Thoracic aorta (tissue), 2 donors: ENCODE measurements at regions not wholly inside any gene's neighbourhood (a gene's known extent, or its start where the extent isn't known, plus 50 kb on each side); places are given as distances from the start of the nearest gene placed in this dataset.

Experiments used
- ATAC-seq: fragments of 150-250 bp; one replicate; pipeline ENCODE4 v1.8.0; 2017; ENCODE audit warnings: low read depth; ENCODE audit not compliant: insufficient number of reproducible peaks, low FRiP score
- DNase-seq: peaks from one replicate; pipeline ENCODE4 v3.0.0-alpha.2; 2020; ENCODE audit warnings: low spot score
- H3K27ac ChIP-seq, 2 donors: fragments of 200-600 bp; sonication (generic); 1 replicate in 1 of 2; 2 replicates in 1 of 2; pipeline ENCODE4 v1.5.1; 2016; ENCODE audit warnings: mild to moderate bottlenecking in 2 of 2, moderate library complexity in 2 of 2
- H3K27me3 ChIP-seq: fragments of 200-600 bp; sonication (generic); replicated peaks from 2 replicates; pipeline ENCODE4 v1.6.0; 2016; ENCODE audit warnings: mild to moderate bottlenecking; ENCODE audit not compliant: insufficient read depth
- H3K36me3 ChIP-seq: fragments of 200-600 bp; sonication (generic); one replicate; pipeline ENCODE4 v1.5.1; 2016
- H3K4me1 ChIP-seq, 2 donors: fragments of 200-600 bp; sonication (generic); 1 replicate in 1 of 2; 2 replicates in 1 of 2; pipeline versions ENCODE4 v1.5.1 to v1.6.0; 2016; ENCODE audit warnings: low read depth in 2 of 2, mild to moderate bottlenecking in 1 of 2; ENCODE audit not compliant: control insufficient read depth in 1 of 2
- H3K4me3 ChIP-seq: fragments of 200-600 bp; sonication (generic); 2 replicates; pipeline ENCODE4 v1.5.1; 2016; ENCODE audit warnings: mild to moderate bottlenecking
- H3K9me3 ChIP-seq: fragments of 200-600 bp; sonication (generic); 2 replicates; pipeline ENCODE4 v1.5.1; 2016
- CTCF ChIP-seq: fragments of 200-600 bp; sonication (generic); IDR thresholded peaks from one replicate; pipeline ENCODE4 v1.5.1; 2019; ENCODE audit warnings: antibody characterized with exemption

- H3K27ac ChIP-seq, result no peak overlapping the region
- no peak for ATAC-seq
- TF ChIP-seq CTCF, result no peak
These were observed 1569.0 kb downstream of the OLFM4 start for GRCh38 chr13:54597540-54598088.

DNA sequence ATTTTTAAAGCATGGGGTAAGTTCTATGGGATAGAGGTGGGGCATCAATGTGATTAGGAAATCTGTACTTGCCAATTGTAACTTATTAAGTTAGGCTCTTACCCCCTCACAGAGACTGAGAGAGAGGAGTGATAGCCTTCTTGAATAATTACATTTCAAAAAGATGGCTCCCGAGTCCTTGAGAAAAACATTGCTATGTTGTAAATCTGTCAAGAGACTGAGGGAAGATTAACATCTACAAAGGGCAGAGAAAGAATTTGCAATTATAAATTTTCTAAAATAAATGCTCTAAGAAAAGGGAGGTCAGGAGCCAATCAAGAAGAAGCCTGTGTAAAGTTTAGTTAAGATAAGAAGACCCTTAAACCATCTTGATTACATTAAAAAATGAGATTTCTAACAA, 1570.8 kb downstream of the OLFM4 start:
- Histone ChIP-seq H3K9me3 (no peaks in the 10 kb centered on the region), H3K27ac (no peak overlapping the region), H3K36me3 (no peaks in the 10 kb centered on the region), H3K27me3 (no peaks in the 10 kb centered on the region), H3K4me3 (no peak overlapping the region), H3K4me1 (no peaks in the 10 kb centered on the region)
- ATAC-seq (no peak), DNase-seq (no peak)
- no peak for TF ChIP-seq CTCF

More at GRCh38 chr13:54597540-54598088, 1569.0 kb downstream of the OLFM4 start:
- DNase-seq, result no peak
- H3K36me3 ChIP-seq, result no peaks in the 10 kb centered on the region
- H3K4me1 ChIP-seq, result no peaks in the 10 kb centered on the region
- H3K9me3 ChIP-seq, result no peaks in the 10 kb centered on the region
- H3K27me3 ChIP-seq, result no peaks in the 10 kb centered on the region
- no peak overlapping the region for H3K4me3 ChIP-seq

GRCh38 chr13:54606944-54607343, 1578.3 kb downstream of the OLFM4 start:
- DNase-seq, result no peak
- no peak overlapping the region for H3K27ac ChIP-seq
- no peaks in the 10 kb centered on the region for H3K4me1 ChIP-seq
- no peaks in the 10 kb centered on the region for H3K36me3 ChIP-seq
- no peak for ATAC-seq
- no peak for TF ChIP-seq CTCF
- no peaks in the 10 kb centered on the region for H3K27me3 ChIP-seq
- no peaks in the 10 kb centered on the region for H3K9me3 ChIP-seq
- no peak overlapping the region for H3K4me3 ChIP-seq

- Histone ChIP-seq H3K27ac (no peak overlapping the region), H3K9me3 (no peaks in the 10 kb centered on the region), H3K4me3 (no peak overlapping the region), H3K36me3 (no peaks in the 10 kb centered on the region), H3K27me3 (no peaks in the 10 kb centered on the region), H3K4me1 (no peaks in the 10 kb centered on the region)
- ATAC-seq (no peak), DNase-seq (no peak)
- no peak for TF ChIP-seq CTCF
These were observed 1578.8 kb downstream of the OLFM4 start for GRCh38 chr13:54607421-54607820.

DNA sequence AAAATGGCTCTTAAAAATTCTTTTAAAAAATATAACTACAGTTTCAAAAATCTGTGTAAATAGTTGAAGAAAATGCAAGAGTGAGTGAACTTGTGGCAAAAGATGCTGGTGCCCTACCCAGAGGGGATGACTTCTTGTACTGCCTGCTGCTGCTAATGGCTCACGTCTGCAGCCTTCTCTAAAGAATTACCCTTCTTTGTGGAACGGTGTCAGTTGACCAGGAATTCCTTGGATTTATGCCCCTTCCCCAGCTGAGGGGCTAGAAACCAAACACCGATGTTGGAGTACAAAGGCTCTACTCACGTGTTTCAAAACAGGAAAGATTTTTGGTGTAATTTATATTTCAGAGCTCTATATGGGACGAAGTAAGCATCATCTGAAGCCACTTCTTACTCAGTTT, 1582.8 kb downstream of the OLFM4 start:
- DNase-seq (no peak), ATAC-seq (no peak)
- H3K27ac ChIP-seq, result no peak overlapping the region
- H3K4me1 ChIP-seq, result no peaks in the 10 kb centered on the region
- H3K4me3 ChIP-seq, result no peak overlapping the region
- TF ChIP-seq CTCF, result no peak
- no peaks in the 10 kb centered on the region for H3K36me3 ChIP-seq
- no peaks in the 10 kb centered on the region for H3K9me3 ChIP-seq
- no peaks in the 10 kb centered on the region for H3K27me3 ChIP-seq
